ENCODE measurements at regions not wholly inside any gene's neighbourhood (a gene's known extent, or its start where the extent isn't known, plus 50 kb on each side); places are given as distances from the start of the nearest gene placed in this dataset.

- DNase-seq (ENCODE audit: low read depth in 2 of 2): no peak
Measured at GRCh38 chr21:16305686-16306085, 575.9 kb downstream of the USP25 start.

- DNase-seq (ENCODE audit: low read depth in 2 of 2): no peak
Measured at GRCh38 chr21:16307256-16307655, 577.5 kb downstream of the USP25 start.

GRCh38 chr21:16308269-16308668, 578.5 kb downstream of the USP25 start:
- DNase-seq (ENCODE audit: low read depth in 2 of 2): no peak

- DNase-seq (ENCODE audit: low read depth in 2 of 2): no peak
Measured at GRCh38 chr21:16309250-16309971, 579.6 kb downstream of the USP25 start.

GRCh38 chr21:16310176-16310575, 580.4 kb downstream of the USP25 start:
- DNase-seq (ENCODE audit: low read depth in 2 of 2): no peak

GRCh38 chr21:16311229-16311628, 581.4 kb downstream of the USP25 start:
- DNase-seq (ENCODE audit: low read depth in 2 of 2): no peak

- DNase-seq (ENCODE audit: low read depth in 2 of 2): no peak
Measured at GRCh38 chr21:16312321-16312720, 582.5 kb downstream of the USP25 start.

- no peak for DNase-seq (ENCODE audit: low read depth in 2 of 2)
Measured at GRCh38 chr21:16315223-16315622, 585.4 kb downstream of the USP25 start.

- DNase-seq (ENCODE audit: low read depth in 2 of 2): no peak
Measured at GRCh38 chr21:16318651-16319300, 589.0 kb downstream of the USP25 start.

GRCh38 chr21:16320110-16320509, 590.3 kb downstream of the USP25 start:
- no peak for DNase-seq (ENCODE audit: low read depth in 2 of 2)

GRCh38 chr21:16322454-16322853, 592.7 kb downstream of the USP25 start:
- no peak for DNase-seq (ENCODE audit: low read depth in 2 of 2)

- DNase-seq (ENCODE audit: low read depth in 2 of 2): no peak
Measured at GRCh38 chr21:16323596-16323995, 593.8 kb downstream of the USP25 start.

- DNase-seq (ENCODE audit: low read depth in 2 of 2): no peak
Measured at GRCh38 chr21:16324630-16325029, 594.8 kb downstream of the USP25 start.

GRCh38 chr21:16330082-16330907, 600.5 kb downstream of the USP25 start:
- DNase-seq (ENCODE audit: low read depth in 2 of 2): no peak

GRCh38 chr21:16330908-16331268, 601.1 kb downstream of the USP25 start:
- no peak for DNase-seq (ENCODE audit: low read depth in 2 of 2)

GRCh38 chr21:16337266-16337665, 607.5 kb downstream of the USP25 start:
- DNase-seq (ENCODE audit: low read depth in 2 of 2): no peak

GRCh38 chr21:16342932-16343331, 613.1 kb downstream of the USP25 start:
- no peak for DNase-seq (ENCODE audit: low read depth in 2 of 2)

GRCh38 chr21:16343776-16344175, 614.0 kb downstream of the USP25 start:
- no peak for DNase-seq (ENCODE audit: low read depth in 2 of 2)

- no peak for DNase-seq (ENCODE audit: low read depth in 2 of 2)
Measured at GRCh38 chr21:16345757-16346156, 616.0 kb downstream of the USP25 start.

- DNase-seq (ENCODE audit: low read depth in 2 of 2): no peak
Measured at GRCh38 chr21:16347223-16347622, 617.4 kb downstream of the USP25 start.

- no peak for DNase-seq (ENCODE audit: low read depth in 2 of 2)
Measured at GRCh38 chr21:16353764-16354163, 624.0 kb downstream of the USP25 start.

- no peak for DNase-seq (ENCODE audit: low read depth in 2 of 2)
Measured at GRCh38 chr21:16357994-16358393, 628.2 kb downstream of the USP25 start.

- DNase-seq (ENCODE audit: low read depth in 2 of 2): no peak
Measured at GRCh38 chr21:16358784-16359183, 629.0 kb downstream of the USP25 start.

Measured in stimulated activated CD8-positive, alpha-beta memory T cell treated with anti-CD3 and anti-CD28 coated beads, Interleukin-7, amount 100 ng/mL, for 1 hour (primary cell).